WTC11 (cell line): ENCODE measurements at regions not wholly inside any gene's neighbourhood (a gene's known extent, or its start where the extent isn't known, plus 50 kb on each side); places are given as distances from the start of the nearest gene placed in this dataset.

Source experiments
- ATAC-seq: fragments of 200-7000 bp; cut with Tn5 transposase; 2 replicates; pipeline ENCODE4 v1.10.0; 2021; ENCODE audit warnings: mild to moderate bottlenecking, moderate library complexity
- CTCF ChIA-PET: fragments of 300-600 bp; sonication (Branson Sonifier 250); formaldehyde crosslinking; loops from one replicate; lab custom pipeline; 2021; ENCODE audit warnings: antibody characterized with exemption; lab: Charles Lee
- POLR2A ChIA-PET: fragments of 350-600 bp; sonication (Branson Sonifier 250); formaldehyde crosslinking; loops from one replicate; lab custom pipeline; 2021; ENCODE audit warnings: antibody characterized with exemption; lab: Charles Lee
- DNase-seq: peaks from one replicate; pipeline ENCODE4 v3.0.0; 2021; ENCODE audit warnings: low spot score
- H3K27ac Mint-ChIP-seq: 2 replicates; pipeline ENCODE4 v1.8.0; 2021; ENCODE audit warnings: mixed read lengths
- H3K27me3 Mint-ChIP-seq: 2 replicates; pipeline ENCODE4 v1.8.0; 2021; ENCODE audit warnings: low read depth, mild to moderate bottlenecking, moderate library complexity, mixed read lengths
- H3K36me3 Mint-ChIP-seq: 2 replicates; pipeline ENCODE4 v1.8.0; 2021; ENCODE audit warnings: mixed read lengths
- H3K4me1 Mint-ChIP-seq: 2 replicates; pipeline ENCODE4 v1.8.0; 2022; ENCODE audit warnings: mixed read lengths
- H3K4me3 Mint-ChIP-seq: 2 replicates; pipeline ENCODE4 v1.8.0; 2021; ENCODE audit warnings: mild to moderate bottlenecking, moderate library complexity, mixed read lengths
- H3K9me3 Mint-ChIP-seq: 2 replicates; pipeline ENCODE4 v1.8.0; 2021; ENCODE audit warnings: mixed read lengths
- ATF2 ChIP-seq: sonication (generic); formaldehyde crosslinking; IDR thresholded peaks from 2 replicates; pipeline ENCODE4 v1.8.1; 2022; ENCODE audit warnings: low read depth, missing genetic modification reagents, borderline replicate concordance
- ATF3 ChIP-seq: sonication (generic); formaldehyde crosslinking; conservative IDR thresholded peaks from 2 replicates; pipeline ENCODE4 v1.8.1; 2022; ENCODE audit warnings: mild to moderate bottlenecking, missing genetic modification reagents
- CDX4 ChIP-seq: fragments of 250-450 bp; sonication (Bioruptor Pico); IDR thresholded peaks from 2 replicates; pipeline ENCODE4 v1.9.0; 2021; ENCODE audit warnings: moderate library complexity, mild to moderate bottlenecking, inconsistent platforms, borderline replicate concordance
- CTCF ChIP-seq: fragments of 200-600 bp; IDR thresholded peaks from 2 replicates; pipeline ENCODE4 v1.8.0; 2022; ENCODE audit warnings: antibody characterized with exemption
- E2F5 ChIP-seq: sonication (generic); formaldehyde crosslinking; IDR thresholded peaks from 2 replicates; pipeline ENCODE4 v1.8.1; 2022; ENCODE audit warnings: mild to moderate bottlenecking, moderate library complexity, missing genetic modification reagents
- ELF4 ChIP-seq: sonication (generic); formaldehyde crosslinking; IDR thresholded peaks from 2 replicates; pipeline ENCODE4 v1.8.1; 2022; ENCODE audit warnings: low read depth, mild to moderate bottlenecking, moderate library complexity, missing genetic modification reagents
- ESRRA ChIP-seq: sonication (generic); formaldehyde crosslinking; IDR thresholded peaks from 2 replicates; pipeline ENCODE4 v1.8.1; 2022; ENCODE audit warnings: mild to moderate bottlenecking, missing genetic modification reagents, borderline replicate concordance
- FOXJ3 ChIP-seq: sonication (generic); formaldehyde crosslinking; IDR thresholded peaks from 2 replicates; pipeline ENCODE4 v1.9.0; 2021; ENCODE audit warnings: missing genetic modification reagents, mild to moderate bottlenecking, borderline replicate concordance
- FOXP1 ChIP-seq: sonication (generic); formaldehyde crosslinking; IDR thresholded peaks from 2 replicates; pipeline ENCODE4 v1.8.0; 2022; ENCODE audit warnings: missing genetic modification reagents, mild to moderate bottlenecking, moderate library complexity, borderline replicate concordance
- MLX ChIP-seq: sonication (generic); formaldehyde crosslinking; IDR thresholded peaks from 2 replicates; pipeline ENCODE4 v1.8.1; 2023; ENCODE audit warnings: mild to moderate bottlenecking, missing genetic modification reagents, moderate library complexity
- MYBL2 ChIP-seq: sonication (generic); formaldehyde crosslinking; IDR thresholded peaks from 2 replicates; pipeline ENCODE4 v1.8.1; 2023; ENCODE audit warnings: mild to moderate bottlenecking, moderate library complexity, missing genetic modification reagents
- NFYB ChIP-seq: sonication (generic); formaldehyde crosslinking; conservative IDR thresholded peaks from 2 replicates; pipeline ENCODE4 v1.8.0; 2022; ENCODE audit warnings: low read depth, missing genetic modification reagents
- NR2C2 ChIP-seq: sonication (generic); formaldehyde crosslinking; IDR thresholded peaks from 2 replicates; pipeline ENCODE4 v1.8.0; 2022; ENCODE audit warnings: mild to moderate bottlenecking, missing genetic modification reagents
- OVOL2 ChIP-seq: fragments of 250-450 bp; sonication (Bioruptor Pico); IDR thresholded peaks from 2 replicates; pipeline ENCODE4 v1.9.0; 2021; ENCODE audit warnings: mild to moderate bottlenecking, borderline replicate concordance
- USF1 ChIP-seq: sonication (generic); formaldehyde crosslinking; IDR thresholded peaks from 2 replicates; pipeline ENCODE4 v1.8.0; 2022; ENCODE audit warnings: mild to moderate bottlenecking, missing genetic modification reagents
- ZNF121 ChIP-seq: sonication (generic); formaldehyde crosslinking; IDR thresholded peaks from 2 replicates; pipeline ENCODE4 v1.8.0; 2023; ENCODE audit warnings: missing genetic modification reagents
- ZNF425 ChIP-seq: fragments of 250-450 bp; sonication (Bioruptor Pico); conservative IDR thresholded peaks from 2 replicates; pipeline ENCODE4 v1.9.0; 2021; ENCODE audit warnings: mild to moderate bottlenecking

GRCh38 chr7:16356301-16356958 is 64.9 kb downstream of the CRPPA start:
- H3K36me3 Mint-ChIP-seq = no peaks in the 10 kb centered on the region
- CTCF ChIA-PET = no interaction called here
- no peaks in the 10 kb centered on the region for H3K27me3 Mint-ChIP-seq
- TF ChIP-seq NR2C2 (CRISPR knock-in tag) = no peak
- no peak for TF ChIP-seq FOXP1 (CRISPR knock-in tag)
- no peak for TF ChIP-seq CDX4 (CRISPR knock-in tag)
- TF ChIP-seq ELF4 (CRISPR knock-in tag) = no peak
- no peak for TF ChIP-seq ZNF121 (CRISPR knock-in tag)
- no peak for TF ChIP-seq OVOL2 (CRISPR knock-in tag)
- no peak for TF ChIP-seq MLX
- no peak for TF ChIP-seq FOXJ3 (CRISPR knock-in tag)
- no peak for TF ChIP-seq ZNF425 (CRISPR knock-in tag)
- TF ChIP-seq CTCF = no peak
- no peak for TF ChIP-seq ATF3 (CRISPR knock-in tag)
- no peak for TF ChIP-seq ATF2 (CRISPR knock-in tag)
- TF ChIP-seq ESRRA (CRISPR knock-in tag) = no peak
- no peak for TF ChIP-seq NFYB
- TF ChIP-seq MYBL2 (CRISPR knock-in tag) = no peak
- H3K4me1 Mint-ChIP-seq = no peaks in the 10 kb centered on the region
- ATAC-seq (no peak), DNase-seq (no peak)
- no peak overlapping the region for H3K27ac Mint-ChIP-seq
- POLR2A ChIA-PET = interaction anchor here (1.1 kb wide), 1 partner anchor 10 kb away, joined by 3 read pairs; no protein-coding TSS in a partner anchor
- no peak overlapping the region for H3K4me3 Mint-ChIP-seq
- H3K9me3 Mint-ChIP-seq = peaks cover 6% of the 10 kb centered on the region

- CTCF ChIA-PET = no interaction called here
- no peak for ATAC-seq
- Mint-ChIP-seq H3K4me1 (no peaks in the 10 kb centered on the region), H3K9me3 (peaks cover 14% of the 10 kb centered on the region), H3K36me3 (no peaks in the 10 kb centered on the region; the same call in 1 of the 2 replicates), H3K27ac (no peak overlapping the region), H3K4me3 (no peak overlapping the region)
- no peak for TF ChIP-seq E2F5 (CRISPR knock-in tag)
- no peak for TF ChIP-seq ATF3 (CRISPR knock-in tag)
- TF ChIP-seq USF1 = no peak
- TF ChIP-seq, all 79 proteins: peak for 0
- H3K27me3 Mint-ChIP-seq = no peaks in the 10 kb centered on the region
- no peak for DNase-seq
- POLR2A ChIA-PET = no interaction called here
Measured at GRCh38 chr7:16354573-16354972, 66.8 kb downstream of the CRPPA start.
